Astrocyte (in vitro differentiated cells and primary cell): ENCODE measurements at regions not wholly inside any gene's neighbourhood (a gene's known extent, or its start where the extent isn't known, plus 50 kb on each side); places are given as distances from the start of the nearest gene placed in this dataset.

ENCODE experiments used
- DNase-seq: peaks from one replicate; pipeline ENCODE4 v3.0.0-alpha.2; 2010; ENCODE audit warnings: low read depth
- FAIRE-seq: peaks from 2 replicates; lab custom pipeline; 2011; peaks lifted over from hg19 to GRCh38; lab: Jason Lieb, UNC
- H2AFZ ChIP-seq: 2 replicates; pipeline ENCODE4 v1.6.0; 2012; ENCODE audit warnings: low read depth, low read length, inconsistent platforms
- H3K27ac ChIP-seq: 2 replicates; pipeline ENCODE4 v1.5.1; 2011; ENCODE audit warnings: low read depth, low read length, inconsistent platforms
- H3K27me3 ChIP-seq: 2 replicates; pipeline ENCODE4 v1.6.0; 2011; ENCODE audit warnings: low read length, inconsistent platforms; ENCODE audit not compliant: insufficient read depth
- H3K36me3 ChIP-seq: 2 replicates; pipeline ENCODE4 v1.5.1; 2011; ENCODE audit warnings: low read length, inconsistent platforms; ENCODE audit not compliant: insufficient read depth
- H3K4me1 ChIP-seq: 2 replicates; pipeline ENCODE4 v1.5.1; 2011; ENCODE audit warnings: low read length, inconsistent platforms; ENCODE audit not compliant: insufficient read depth
- H3K4me2 ChIP-seq: 2 replicates; pipeline ENCODE4 v1.6.0; 2012; ENCODE audit warnings: low read length, inconsistent platforms
- H3K4me3 ChIP-seq: 2 replicates; pipeline ENCODE4 v1.5.1; 2011; ENCODE audit warnings: low read depth, mild to moderate bottlenecking, low read length, inconsistent platforms; ENCODE audit not compliant: insufficient read depth
- H3K79me2 ChIP-seq: 2 replicates; pipeline ENCODE4 v1.6.0; 2012; ENCODE audit warnings: mild to moderate bottlenecking, low read length, inconsistent platforms; ENCODE audit not compliant: insufficient read depth
- H3K9ac ChIP-seq: 2 replicates; pipeline ENCODE4 v1.6.0; 2012; ENCODE audit warnings: mild to moderate bottlenecking, low read length, inconsistent platforms
- H3K9me3 ChIP-seq: 2 replicates; pipeline ENCODE4 v1.5.1; 2012; ENCODE audit warnings: low read depth, mild to moderate bottlenecking, low read length, inconsistent platforms; ENCODE audit not compliant: insufficient read depth
- H4K20me1 ChIP-seq: 2 replicates; pipeline ENCODE4 v1.6.0; 2012; ENCODE audit warnings: low read length, inconsistent platforms; ENCODE audit not compliant: insufficient read depth
- H3K27ac Mint-ChIP-seq: one replicate; pipeline ENCODE4 v1.8.0; 2021; ENCODE audit warnings: mild to moderate bottlenecking, mixed read lengths; ENCODE audit not compliant: unreplicated experiment
- H3K27me3 Mint-ChIP-seq: one replicate; pipeline ENCODE4 v1.8.0; 2021; ENCODE audit warnings: low read depth, mixed read lengths; ENCODE audit not compliant: unreplicated experiment
- H3K36me3 Mint-ChIP-seq: one replicate; pipeline ENCODE4 v1.8.0; 2021; ENCODE audit warnings: low read depth, mixed read lengths; ENCODE audit not compliant: unreplicated experiment
- H3K4me1 Mint-ChIP-seq: one replicate; pipeline ENCODE4 v1.8.0; 2021; ENCODE audit warnings: low read depth, mixed read lengths; ENCODE audit not compliant: unreplicated experiment
- H3K4me3 Mint-ChIP-seq: one replicate; pipeline ENCODE4 v1.8.0; 2021; ENCODE audit warnings: mild to moderate bottlenecking, moderate library complexity, mixed read lengths; ENCODE audit not compliant: unreplicated experiment
- H3K9me3 Mint-ChIP-seq: one replicate; pipeline ENCODE4 v1.8.0; 2021; ENCODE audit warnings: mild to moderate bottlenecking, mixed read lengths; ENCODE audit not compliant: unreplicated experiment
- CTCF ChIP-seq: IDR thresholded peaks from 2 replicates; pipeline ENCODE4 v1.5.1; 2011; ENCODE audit warnings: low read depth, mild to moderate bottlenecking, inconsistent platforms, low read length, moderate library complexity; ENCODE audit not compliant: insufficient read depth
- EZH2 ChIP-seq: IDR thresholded peaks from 2 replicates; pipeline ENCODE4 v1.6.1; 2012; ENCODE audit warnings: mild to moderate bottlenecking, low read length, inconsistent platforms; ENCODE audit not compliant: insufficient read depth

DNA sequence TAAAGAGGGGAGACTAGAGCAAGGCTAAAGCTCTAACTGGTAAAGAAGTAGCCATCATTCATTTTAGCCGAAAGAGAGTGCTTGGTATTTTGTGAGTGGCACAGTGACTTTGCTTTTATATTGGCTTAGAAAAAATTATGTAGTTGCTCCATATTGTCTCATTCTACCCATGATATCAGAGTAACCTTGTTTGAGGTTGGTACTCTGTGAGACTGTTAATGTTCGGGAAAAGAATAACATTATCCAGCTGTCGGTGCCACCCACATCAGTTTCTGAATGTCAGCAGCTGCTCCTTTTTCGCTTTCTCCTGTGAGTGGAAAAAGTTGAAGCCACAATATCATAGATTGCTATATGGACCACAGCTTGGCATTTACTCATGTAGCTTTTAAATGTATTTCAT lies 376.4 kb upstream of the KCNN2 start:
- H3K4me1 Mint-ChIP-seq: peaks cover 9% of the 10 kb centered on the region
- Histone ChIP-seq H4K20me1 (no peaks in the 10 kb centered on the region), H3K9me3 (no peaks in the 10 kb centered on the region), H2AFZ (no peak overlapping the region), H3K27me3 (no peaks in the 10 kb centered on the region), H3K4me1 (no peaks in the 10 kb centered on the region), H3K4me3 (no peak overlapping the region), H3K36me3 (no peaks in the 10 kb centered on the region), H3K4me2 (no peak overlapping the region), H3K9ac (no peak overlapping the region), H3K27ac (no peak overlapping the region), H3K79me2 (no peaks in the 10 kb centered on the region)
- H3K27me3 Mint-ChIP-seq: no peaks in the 10 kb centered on the region
- TF ChIP-seq EZH2 (no peak), CTCF (no peak)
- FAIRE-seq (no peak), DNase-seq (no peak)
- H3K9me3 Mint-ChIP-seq: no peaks in the 10 kb centered on the region
- no peak overlapping the region for H3K4me3 Mint-ChIP-seq
- no peak overlapping the region for H3K27ac Mint-ChIP-seq
- H3K36me3 Mint-ChIP-seq: no peaks in the 10 kb centered on the region

DNA sequence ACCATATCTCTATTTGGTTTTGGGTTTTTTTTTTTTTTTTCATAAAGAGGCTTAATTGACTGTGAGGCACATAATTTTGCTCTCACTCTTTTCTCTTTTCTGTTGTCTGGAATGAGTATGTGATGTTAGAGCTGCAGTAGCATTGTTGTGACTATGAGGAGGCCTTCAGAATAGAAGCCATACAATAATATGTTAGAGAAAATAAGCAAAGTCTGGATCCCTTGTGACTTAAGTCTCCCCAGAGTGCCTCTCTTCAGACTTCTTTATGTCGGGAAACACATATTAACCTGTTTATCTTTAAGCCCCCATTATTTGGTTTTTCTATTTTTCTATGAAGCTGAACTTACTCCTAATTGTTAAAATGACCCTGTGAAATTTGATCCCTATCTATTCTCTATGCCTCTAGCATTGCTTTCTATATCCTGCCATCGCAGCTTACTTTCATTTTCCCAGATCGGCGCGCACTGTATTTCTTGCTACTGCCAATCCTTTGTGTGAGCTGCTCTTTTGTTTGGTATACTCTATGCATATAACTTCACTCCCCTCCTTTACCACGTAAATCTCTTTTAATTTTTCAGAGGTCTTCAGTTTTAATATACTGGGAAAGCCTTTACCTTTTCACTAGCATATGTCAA lies 372.5 kb upstream of the KCNN2 start:
- no peak overlapping the region for H3K4me3 ChIP-seq
- no peak overlapping the region for H3K27ac ChIP-seq
- H3K79me2 ChIP-seq: no peaks in the 10 kb centered on the region
- H3K9me3 ChIP-seq: no peaks in the 10 kb centered on the region
- no peak for FAIRE-seq
- no peaks in the 10 kb centered on the region for H3K9me3 Mint-ChIP-seq
- no peak for DNase-seq
- H3K36me3 Mint-ChIP-seq: no peaks in the 10 kb centered on the region
- no peak overlapping the region for H3K4me2 ChIP-seq
- no peaks in the 10 kb centered on the region for H4K20me1 ChIP-seq
- no peak overlapping the region for H3K27ac Mint-ChIP-seq
- no peaks in the 10 kb centered on the region for H3K27me3 ChIP-seq
- no peak overlapping the region for H2AFZ ChIP-seq
- H3K27me3 Mint-ChIP-seq: no peaks in the 10 kb centered on the region
- peaks cover 11% of the 10 kb centered on the region for H3K4me1 Mint-ChIP-seq
- no peak for TF ChIP-seq CTCF
- TF ChIP-seq EZH2: no peak
- no peak overlapping the region for H3K4me3 Mint-ChIP-seq
- H3K9ac ChIP-seq: no peak overlapping the region
- no peaks in the 10 kb centered on the region for H3K36me3 ChIP-seq
- H3K4me1 ChIP-seq: no peaks in the 10 kb centered on the region

GRCh38 chr5:113989913-113990305 lies 372.0 kb upstream of the KCNN2 start:
- no peaks in the 10 kb centered on the region for H3K27me3 ChIP-seq
- Mint-ChIP-seq H3K27ac (no peak overlapping the region), H3K9me3 (no peaks in the 10 kb centered on the region), H3K4me3 (no peak overlapping the region), H3K36me3 (no peaks in the 10 kb centered on the region), H3K27me3 (no peaks in the 10 kb centered on the region), H3K4me1 (peaks cover 11% of the 10 kb centered on the region)
- no peak for FAIRE-seq
- H3K4me3 ChIP-seq: no peak overlapping the region
- no peaks in the 10 kb centered on the region for H3K4me1 ChIP-seq
- H4K20me1 ChIP-seq: no peaks in the 10 kb centered on the region
- no peaks in the 10 kb centered on the region for H3K79me2 ChIP-seq
- no peaks in the 10 kb centered on the region for H3K9me3 ChIP-seq
- peak; percentile 4 for DNase-seq
- no peak overlapping the region for H3K4me2 ChIP-seq
- H3K27ac ChIP-seq: no peak overlapping the region
- H3K9ac ChIP-seq: no peak overlapping the region
- H2AFZ ChIP-seq: no peak overlapping the region
- H3K36me3 ChIP-seq: no peaks in the 10 kb centered on the region
- TF ChIP-seq EZH2 (no peak), CTCF (no peak)
